CD4-positive, alpha-beta T cell (primary cell): ENCODE measurements at regions not wholly inside any gene's neighbourhood (a gene's known extent, or its start where the extent isn't known, plus 50 kb on each side); places are given as distances from the start of the nearest gene placed in this dataset.

Experiments
- ATAC-seq: fragments of 200-7000 bp; cut with Tn5 transposase; one replicate; pipeline ENCODE4 v1.10.0; 2022; ENCODE audit warnings: mild to moderate bottlenecking; ENCODE audit not compliant: poor library complexity
- CTCF ChIA-PET: fragments of 350-600 bp; sonication (Branson Sonifier 250); formaldehyde crosslinking; loops from one replicate; lab custom pipeline; 2021; ENCODE audit warnings: antibody characterized with exemption, inconsistent platforms; lab: Charles Lee
- POLR2A ChIA-PET: fragments of 350-600 bp; sonication (Branson Sonifier 250); formaldehyde crosslinking; loops from one replicate; lab custom pipeline; 2021; ENCODE audit warnings: antibody characterized with exemption, inconsistent platforms; lab: Charles Lee
- DNase-seq, 14 experiments: peaks; one replicate each; pipeline ENCODE4 v3.0.0-alpha.2; 2013 to 2020; ENCODE audit warnings: mixed read lengths in 2 of 14
- H3K27ac ChIP-seq, 2 donors: one replicate each; pipeline versions ENCODE4 v1.5.1 to v1.7.0; 2013; ENCODE audit warnings: low read length in 2 of 2, low read depth in 1 of 2, mild to moderate bottlenecking in 1 of 2
- H3K27me3 ChIP-seq, 2 experiments: 1 replicate in 1 of 2; 2 replicates in 1 of 2; pipeline versions ENCODE4 v1.6.1 to v1.7.0; 2013; ENCODE audit warnings: low read length in 2 of 2, control low read depth in 1 of 2, mild to moderate bottlenecking in 1 of 2, moderate library complexity in 1 of 2; ENCODE audit not compliant: insufficient read depth in 2 of 2, control insufficient read depth in 1 of 2
- H3K36me3 ChIP-seq: one replicate; pipeline ENCODE4 v1.6.1; 2013; ENCODE audit warnings: low read length, control low read depth; ENCODE audit not compliant: insufficient read depth
- H3K4me1 ChIP-seq: one replicate; pipeline ENCODE4 v1.6.1; 2013; ENCODE audit warnings: low read length, control low read depth; ENCODE audit not compliant: insufficient read depth
- H3K4me3 ChIP-seq: one replicate; pipeline ENCODE4 v1.5.1; 2013; ENCODE audit warnings: mild to moderate bottlenecking, low read length, moderate library complexity
- H3K9me3 ChIP-seq, 2 experiments: 1 replicate in 1 of 2; 2 replicates in 1 of 2; pipeline versions ENCODE4 v1.6.1 to v1.7.0; 2013; ENCODE audit warnings: low read length in 2 of 2, mild to moderate bottlenecking in 2 of 2, control low read depth in 1 of 2, moderate library complexity in 1 of 2; ENCODE audit not compliant: control insufficient read depth in 1 of 2, insufficient read depth in 1 of 2
- H3K27ac Mint-ChIP-seq: one replicate; pipeline ENCODE4 v1.8.0; 2020; ENCODE audit warnings: mixed read lengths
- H3K27me3 Mint-ChIP-seq: one replicate; pipeline ENCODE4 v1.8.0; 2021; ENCODE audit warnings: mixed read lengths
- H3K36me3 Mint-ChIP-seq: one replicate; pipeline ENCODE4 v1.8.0; 2021; ENCODE audit warnings: low read depth, mixed read lengths
- H3K4me1 Mint-ChIP-seq: one replicate; pipeline ENCODE4 v1.8.0; 2021; ENCODE audit warnings: low read depth, mixed read lengths
- H3K4me3 Mint-ChIP-seq: one replicate; pipeline ENCODE4 v1.8.0; 2020; ENCODE audit warnings: mild to moderate bottlenecking, mixed read lengths
- H3K9me3 Mint-ChIP-seq: one replicate; pipeline ENCODE4 v1.8.0; 2020; ENCODE audit warnings: mixed read lengths
- CTCF ChIP-seq: fragments of 200-600 bp; IDR thresholded peaks from one replicate; pipeline ENCODE4 v1.8.0; 2022; ENCODE audit warnings: antibody characterized with exemption, mild to moderate bottlenecking
- intact Hi-C, 2 experiments: fragments of 100-400 bp; cut with DNase I in 1 of 2; cut with micrococcal nuclease in 1 of 2; formaldehyde crosslinking; loops; one replicate each; pipeline versions ENCODE4 v1.15.1 to v1.9.0; 2023 to 2025; cut with DNase I, micrococcal nuclease

- intact Hi-C loops = no loop called here
- no peak overlapping the region for H3K27ac Mint-ChIP-seq
- no peaks in the 10 kb centered on the region for H3K4me1 Mint-ChIP-seq
- CTCF ChIA-PET = no interaction called here
- no peaks in the 10 kb centered on the region for H3K4me1 ChIP-seq
- no peak overlapping the region for H3K4me3 Mint-ChIP-seq
- TF ChIP-seq CTCF = no peak
- H3K27me3 Mint-ChIP-seq = no peaks in the 10 kb centered on the region
- no peaks in the 10 kb centered on the region for H3K27me3 ChIP-seq
- ATAC-seq (no peak), DNase-seq (no peak)
- peaks cover 4 to 16% of the 10 kb centered on the region in 2 experiments for H3K9me3 ChIP-seq
- H3K27ac ChIP-seq = no peak overlapping the region
- peaks cover 35% of the 10 kb centered on the region for H3K9me3 Mint-ChIP-seq
- POLR2A ChIA-PET = no interaction called here
- H3K4me3 ChIP-seq = no peak overlapping the region
- no peaks in the 10 kb centered on the region for H3K36me3 Mint-ChIP-seq
- H3K36me3 ChIP-seq = no peaks in the 10 kb centered on the region
Observed at GRCh38 chr11:107092667-107093066, 74.4 kb upstream of the GUCY1A2 start.

- TF ChIP-seq CTCF = no peak
- Mint-ChIP-seq H3K27ac (no peak overlapping the region), H3K36me3 (no peaks in the 10 kb centered on the region), H3K9me3 (peaks cover 18% of the 10 kb centered on the region), H3K4me1 (no peaks in the 10 kb centered on the region), H3K27me3 (no peaks in the 10 kb centered on the region), H3K4me3 (no peak overlapping the region)
- CTCF ChIA-PET = no interaction called here
- intact Hi-C loops = no loop called here
- ATAC-seq (no peak), DNase-seq (no peak)
- Histone ChIP-seq H3K4me1 (no peaks in the 10 kb centered on the region), H3K36me3 (no peaks in the 10 kb centered on the region), H3K4me3 (no peak overlapping the region), H3K27me3 (no peaks in the 10 kb centered on the region), H3K9me3 (peaks cover 7 to 9% of the 10 kb centered on the region in 2 experiments), H3K27ac (no peak overlapping the region)
- POLR2A ChIA-PET = no interaction called here
Observed at GRCh38 chr11:107078375-107078774, 60.1 kb upstream of the GUCY1A2 start.

- no peak for DNase-seq
- H3K9me3 Mint-ChIP-seq = peaks cover 9% of the 10 kb centered on the region
- H3K27ac Mint-ChIP-seq = no peak overlapping the region
- H3K4me3 ChIP-seq = no peak overlapping the region
- H3K36me3 ChIP-seq = no peaks in the 10 kb centered on the region
- H3K4me1 ChIP-seq = no peaks in the 10 kb centered on the region
- ATAC-seq = no peak
- no peak overlapping the region for H3K4me3 Mint-ChIP-seq
- CTCF ChIA-PET = no interaction called here
- TF ChIP-seq CTCF = no peak
- H3K27me3 Mint-ChIP-seq = no peaks in the 10 kb centered on the region
- no peaks in the 10 kb centered on the region for H3K27me3 ChIP-seq
- intact Hi-C loops = no loop called here
- H3K4me1 Mint-ChIP-seq = no peaks in the 10 kb centered on the region
- H3K36me3 Mint-ChIP-seq = no peaks in the 10 kb centered on the region
- H3K9me3 ChIP-seq = peaks cover 2 to 5% of the 10 kb centered on the region in 2 experiments
- POLR2A ChIA-PET = no interaction called here
- no peak overlapping the region for H3K27ac ChIP-seq
Observed at GRCh38 chr11:107076832-107077231, 58.6 kb upstream of the GUCY1A2 start.
